ENCODE measurements at regions not wholly inside any gene's neighbourhood (a gene's known extent, or its start where the extent isn't known, plus 50 kb on each side); places are given as distances from the start of the nearest gene placed in this dataset.
"Not testable (repeated sequence)": the region's sequence is repeated elsewhere in the genome, so short reads cannot be mapped to it uniquely, and the experiment has no call there.

DNA sequence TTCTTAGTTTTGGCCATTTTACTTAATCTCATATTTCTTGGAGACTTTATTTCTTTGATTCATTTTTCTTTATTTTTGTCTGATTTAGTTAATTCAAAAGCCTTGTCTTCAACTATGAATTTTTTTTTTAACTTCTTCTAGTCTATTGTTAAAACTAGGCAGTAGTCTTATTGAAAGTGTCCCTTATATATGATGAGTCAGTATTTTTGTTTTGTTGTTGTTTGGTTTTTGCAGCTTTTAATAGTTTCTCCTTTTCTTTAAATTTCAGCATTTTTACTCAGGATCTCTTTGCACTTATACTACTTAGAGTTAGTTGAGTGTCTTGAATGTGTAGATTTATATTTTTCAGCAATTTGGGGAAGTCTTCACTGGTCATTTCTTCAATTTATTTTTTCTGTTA, 758.5 kb upstream of the CDH8 start:
- no peak for TF ChIP-seq CTCF (IDR thresholded peaks at IDR 0.05)
- H3K4me3 ChIP-seq, result no peak overlapping the region
- no peak overlapping the region for H3K27ac ChIP-seq
- DNase-seq (ENCODE audit: low spot score), result no peak

GRCh38 chr16:62780081-62780480, 743.8 kb upstream of the CDH8 start:
- not testable (repeated sequence) for DNase-seq (ENCODE audit: low spot score); H3K27ac ChIP-seq; H3K4me3 ChIP-seq

- DNase-seq (ENCODE audit: low spot score), result no peak
- no peak overlapping the region for H3K27ac ChIP-seq
- no peak overlapping the region for H3K4me3 ChIP-seq
- TF ChIP-seq CTCF (IDR thresholded peaks at IDR 0.05), result no peak
Observed at GRCh38 chr16:62764572-62764971, 728.3 kb upstream of the CDH8 start.

DNA sequence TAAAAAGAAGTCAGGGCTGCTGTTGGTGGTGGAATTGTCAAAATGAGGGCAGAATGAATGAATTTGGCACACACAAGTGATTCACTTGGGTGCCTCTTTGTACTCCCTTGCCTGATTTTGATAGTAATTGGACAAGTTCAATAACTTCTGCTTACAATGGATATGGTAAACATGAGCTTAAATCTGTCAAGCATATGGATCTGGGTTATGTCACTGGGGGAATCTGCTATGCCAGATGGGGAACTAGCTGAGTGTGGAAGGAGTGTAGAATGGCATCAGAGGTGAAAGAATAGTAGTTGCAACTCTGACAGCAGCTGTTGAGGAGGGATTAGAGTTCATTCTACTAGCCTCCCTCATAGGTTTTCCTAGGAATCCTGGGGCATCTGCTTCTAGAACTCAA, 724.2 kb upstream of the CDH8 start:
- Histone ChIP-seq H3K27ac (no peak overlapping the region), H3K4me3 (no peak overlapping the region)
- TF ChIP-seq CTCF (IDR thresholded peaks at IDR 0.05), result no peak
- no peak for DNase-seq (ENCODE audit: low spot score)

- TF ChIP-seq CTCF (IDR thresholded peaks at IDR 0.05), result no peak
- DNase-seq (ENCODE audit: low spot score), result no peak
- Histone ChIP-seq H3K27ac (no peak overlapping the region), H3K4me3 (no peak overlapping the region)
Observed at GRCh38 chr16:62755938-62756337, 719.7 kb upstream of the CDH8 start.

DNA sequence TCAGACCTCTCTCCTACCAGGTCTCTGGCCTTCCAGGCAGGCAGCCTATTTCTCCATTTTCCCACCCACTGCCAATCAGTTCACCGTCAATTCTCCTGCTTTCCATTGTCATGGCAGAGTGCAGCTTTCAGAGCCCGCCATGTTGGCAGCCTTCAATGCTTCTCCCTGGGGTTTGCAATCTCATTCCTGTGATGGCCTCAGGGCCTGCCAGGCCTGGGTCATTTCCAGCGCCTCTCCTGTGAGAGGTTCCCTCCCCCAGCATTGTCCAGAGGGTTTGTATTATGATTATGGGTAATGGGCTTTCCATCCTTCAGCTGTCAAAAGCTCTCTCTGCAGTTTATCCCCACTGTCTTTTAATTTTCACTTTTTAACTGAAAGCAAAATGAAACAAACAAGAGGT, 716.6 kb upstream of the CDH8 start:
- Histone ChIP-seq H3K27ac (no peak overlapping the region), H3K4me3 (no peak overlapping the region)
- TF ChIP-seq CTCF (IDR thresholded peaks at IDR 0.05), result no peak
- no peak for DNase-seq (ENCODE audit: low spot score)

- Histone ChIP-seq H3K4me3 (no peak overlapping the region), H3K27ac (no peak overlapping the region)
- no peak for TF ChIP-seq CTCF (IDR thresholded peaks at IDR 0.05)
- DNase-seq (ENCODE audit: low spot score), result no peak
Observed at GRCh38 chr16:62751218-62751617, 715.0 kb upstream of the CDH8 start.

- TF ChIP-seq CTCF (IDR thresholded peaks at IDR 0.05), result no peak
- DNase-seq (ENCODE audit: low spot score), result no peak
- H3K27ac ChIP-seq, result no peak overlapping the region
Observed at GRCh38 chr16:62741692-62742091, 705.5 kb upstream of the CDH8 start.

More at GRCh38 chr16:62741692-62742091, 705.5 kb upstream of the CDH8 start:
- no peak overlapping the region for H3K4me3 ChIP-seq
